OCI-LY3 (cell line): ENCODE measurements at regions not wholly inside any gene's neighbourhood (a gene's known extent, or its start where the extent isn't known, plus 50 kb on each side); places are given as distances from the start of the nearest gene placed in this dataset.

Source experiments
- H2AFZ ChIP-seq: fragments of 200-600, 300-600 bp; shearing (Covaris generic); 2 replicates; pipeline ENCODE4 v1.6.0; 2014; ENCODE audit warnings: antibody characterized with exemption, low read depth, low read length
- H3K27ac ChIP-seq: fragments of 200-600, 300-600 bp; sonication (generic); 2 replicates; pipeline ENCODE4 v1.5.1; 2014; ENCODE audit warnings: mild to moderate bottlenecking, low read length, moderate library complexity, mixed read lengths
- H3K27me3 ChIP-seq: fragments of 200-600, 300-600 bp; sonication (generic); 2 replicates; pipeline ENCODE4 v1.6.1; 2014; ENCODE audit warnings: low read depth, low read length, mixed read lengths
- H3K36me3 ChIP-seq: fragments of 200-600, 300-600 bp; sonication (generic); replicated peaks from 2 replicates; pipeline ENCODE3; 2014; ENCODE audit warnings: low read depth, low read length, mixed read lengths
- H3K4me1 ChIP-seq: fragments of 300-600, 200-600 bp; sonication (generic); 2 replicates; pipeline ENCODE4 v1.6.1; 2014; ENCODE audit warnings: low read length, mixed read lengths
- H3K4me2 ChIP-seq: fragments of 200-600, 300-600 bp; sonication (generic); 2 replicates; pipeline ENCODE4 v1.6.1; 2014; ENCODE audit warnings: low read length, mixed read lengths
- H3K4me3 ChIP-seq: fragments of 300-600, 200-600 bp; sonication (generic); 2 replicates; pipeline ENCODE4 v1.5.1; 2014; ENCODE audit warnings: antibody characterized with exemption, mild to moderate bottlenecking, low read length, moderate library complexity
- H3K79me2 ChIP-seq: fragments of 300-600, 200-600 bp; shearing (Covaris generic); 2 replicates; pipeline ENCODE4 v1.6.1; 2014; ENCODE audit warnings: mild to moderate bottlenecking, low read length, mixed read lengths
- H3K9ac ChIP-seq: fragments of 300-600, 200-600 bp; shearing (Covaris generic); 2 replicates; pipeline ENCODE4 v1.6.0; 2014; ENCODE audit warnings: mild to moderate bottlenecking, low read length, moderate library complexity
- H3K9me3 ChIP-seq: fragments of 200-600, 300-600 bp; shearing (Covaris generic); 2 replicates; pipeline ENCODE4 v1.6.1; 2014; ENCODE audit warnings: low read length, mixed read lengths; ENCODE audit not compliant: insufficient read depth
- H4K20me1 ChIP-seq: fragments of 200-600, 300-600 bp; sonication (generic); 2 replicates; pipeline ENCODE4 v1.6.1; 2016; ENCODE audit warnings: low read length, mixed read lengths; ENCODE audit not compliant: insufficient read depth
- EZH2phosphoT487 ChIP-seq: fragments of 200-600 bp; shearing (Covaris generic); IDR thresholded peaks from 2 replicates; pipeline ENCODE4 v1.6.1; 2018; ENCODE audit warnings: antibody characterized with exemption, mixed run types, low read depth
- TF ChIP-seq, protein P1 (sequence below): fragments of 200-600, 300-600 bp; sonication (generic); IDR thresholded peaks from 2 replicates; pipeline ENCODE4 v1.5.1; 2014; ENCODE audit warnings: antibody characterized with exemption, low read length, low read depth

DNA sequence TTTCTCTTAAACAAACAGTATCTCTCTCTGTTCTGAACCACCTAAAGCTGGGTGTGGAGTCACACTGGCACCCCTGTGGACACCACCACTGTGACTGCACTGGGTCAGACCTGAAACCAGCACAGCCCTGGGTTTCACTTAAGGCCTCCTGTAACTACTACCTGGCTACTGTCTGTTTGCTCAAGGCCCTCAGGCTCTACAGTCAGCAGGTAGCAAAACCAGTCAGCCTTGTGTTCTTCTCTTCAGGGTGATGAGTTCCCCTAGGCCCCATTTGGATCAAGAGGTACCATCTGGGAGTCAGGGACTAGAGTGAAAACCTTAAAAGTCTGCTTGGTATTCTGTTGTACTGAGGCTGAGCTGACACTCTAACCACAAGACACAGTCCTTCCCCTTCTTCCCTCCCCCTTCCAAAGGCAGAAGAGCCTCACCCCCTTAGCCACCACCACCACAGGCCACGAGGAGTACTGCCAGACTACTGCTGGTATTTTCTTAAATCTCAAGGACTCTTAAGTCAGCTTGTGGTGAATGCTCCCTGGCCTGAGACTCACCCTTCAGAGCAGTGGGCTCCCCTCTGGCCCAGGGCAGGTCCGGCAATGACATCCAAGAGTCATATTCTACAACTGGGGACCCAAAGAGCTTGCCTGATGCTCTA is 153.2 kb upstream of the MON1B start:
- Histone ChIP-seq H3K79me2 (no peaks in the 10 kb centered on the region), H3K4me1 (no peaks in the 10 kb centered on the region), H3K4me3 (no peak overlapping the region), H4K20me1 (no peaks in the 10 kb centered on the region), H3K27me3 (no peaks in the 10 kb centered on the region), H3K4me2 (no peak overlapping the region), H3K36me3 (no peaks in the 10 kb centered on the region), H3K9ac (no peak overlapping the region), H3K27ac (no peak overlapping the region), H3K9me3 (no peaks in the 10 kb centered on the region), H2AFZ (no peak overlapping the region)
- TF ChIP-seq EZH2phosphoT487 = no peak
- TF ChIP-seq, protein P1, sequence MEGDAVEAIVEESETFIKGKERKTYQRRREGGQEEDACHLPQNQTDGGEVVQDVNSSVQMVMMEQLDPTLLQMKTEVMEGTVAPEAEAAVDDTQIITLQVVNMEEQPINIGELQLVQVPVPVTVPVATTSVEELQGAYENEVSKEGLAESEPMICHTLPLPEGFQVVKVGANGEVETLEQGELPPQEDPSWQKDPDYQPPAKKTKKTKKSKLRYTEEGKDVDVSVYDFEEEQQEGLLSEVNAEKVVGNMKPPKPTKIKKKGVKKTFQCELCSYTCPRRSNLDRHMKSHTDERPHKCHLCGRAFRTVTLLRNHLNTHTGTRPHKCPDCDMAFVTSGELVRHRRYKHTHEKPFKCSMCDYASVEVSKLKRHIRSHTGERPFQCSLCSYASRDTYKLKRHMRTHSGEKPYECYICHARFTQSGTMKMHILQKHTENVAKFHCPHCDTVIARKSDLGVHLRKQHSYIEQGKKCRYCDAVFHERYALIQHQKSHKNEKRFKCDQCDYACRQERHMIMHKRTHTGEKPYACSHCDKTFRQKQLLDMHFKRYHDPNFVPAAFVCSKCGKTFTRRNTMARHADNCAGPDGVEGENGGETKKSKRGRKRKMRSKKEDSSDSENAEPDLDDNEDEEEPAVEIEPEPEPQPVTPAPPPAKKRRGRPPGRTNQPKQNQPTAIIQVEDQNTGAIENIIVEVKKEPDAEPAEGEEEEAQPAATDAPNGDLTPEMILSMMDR = no peak

DNA sequence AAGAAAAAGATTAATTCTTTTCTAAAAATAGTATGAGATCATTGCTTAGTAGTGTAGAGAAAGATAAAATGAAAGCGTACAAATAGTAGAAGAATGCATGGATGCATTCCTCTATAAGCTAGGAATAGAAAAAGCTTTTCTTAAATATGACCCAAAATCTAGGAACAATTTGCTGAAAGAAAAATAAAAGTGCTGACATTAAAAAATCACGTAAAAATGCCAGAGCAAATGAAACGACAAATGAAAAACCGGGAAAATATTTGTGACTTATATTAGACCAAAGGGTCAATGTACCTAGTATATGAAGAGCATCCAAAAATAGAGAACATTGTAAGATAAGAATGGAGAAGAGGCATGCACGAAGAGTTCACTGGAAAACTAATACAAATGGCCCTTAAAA is 149.5 kb upstream of the MON1B start:
- Histone ChIP-seq H3K9me3 (no peaks in the 10 kb centered on the region), H3K4me2 (no peak overlapping the region), H3K4me3 (no peak overlapping the region), H3K36me3 (no peaks in the 10 kb centered on the region), H4K20me1 (no peaks in the 10 kb centered on the region), H2AFZ (no peak overlapping the region), H3K27ac (no peak overlapping the region), H3K4me1 (no peaks in the 10 kb centered on the region), H3K9ac (no peak overlapping the region), H3K79me2 (no peaks in the 10 kb centered on the region), H3K27me3 (no peaks in the 10 kb centered on the region)
- TF ChIP-seq EZH2phosphoT487 = no peak
- TF ChIP-seq, protein P1 = no peak

DNA sequence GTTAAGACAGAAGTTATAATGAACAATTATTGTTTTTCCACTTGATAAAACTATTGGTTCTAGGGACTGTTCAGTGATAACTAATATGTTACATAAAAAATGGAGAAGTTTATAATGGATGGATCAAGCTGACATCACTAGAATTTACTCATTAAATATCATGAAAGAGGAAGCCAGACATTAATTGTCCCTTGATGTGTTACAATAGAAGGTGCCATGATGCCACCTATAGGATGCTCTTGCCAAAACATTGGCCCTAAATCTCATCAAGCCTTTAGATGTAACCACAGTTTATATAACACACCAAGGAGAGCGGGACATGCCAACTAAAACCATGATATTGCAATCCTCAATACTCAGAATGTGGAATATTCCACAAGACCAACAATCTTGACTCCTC is 147.9 kb upstream of the MON1B start:
- Histone ChIP-seq H3K9me3 (no peaks in the 10 kb centered on the region), H3K9ac (no peak overlapping the region), H2AFZ (no peak overlapping the region), H3K4me2 (no peak overlapping the region), H3K4me1 (no peaks in the 10 kb centered on the region), H3K79me2 (no peaks in the 10 kb centered on the region), H3K27me3 (no peaks in the 10 kb centered on the region), H4K20me1 (no peaks in the 10 kb centered on the region), H3K27ac (no peak overlapping the region), H3K36me3 (no peaks in the 10 kb centered on the region), H3K4me3 (no peak overlapping the region)
- TF ChIP-seq, protein P1 = peak; percentile 75
- TF ChIP-seq EZH2phosphoT487 = no peak

DNA sequence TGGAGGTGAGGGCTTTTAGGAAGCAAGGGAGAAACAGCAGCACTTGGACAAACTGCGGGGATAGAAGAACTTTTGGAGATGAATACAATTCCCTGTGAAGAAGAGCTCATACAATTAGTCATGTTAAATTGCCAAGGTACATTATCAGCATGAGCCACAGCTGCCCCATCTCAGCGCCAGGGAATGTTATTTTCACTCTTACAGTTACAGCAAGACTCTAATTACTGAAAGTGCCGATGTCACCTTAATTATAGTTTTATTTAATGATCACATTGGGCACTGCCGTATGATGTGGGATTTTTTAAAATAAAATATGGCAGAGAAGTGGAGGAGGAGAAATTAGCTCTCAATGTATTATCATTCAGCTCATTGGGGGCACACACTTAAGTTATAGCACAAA is 144.8 kb upstream of the MON1B start:
- TF ChIP-seq EZH2phosphoT487 = no peak
- TF ChIP-seq, protein P1 = no peak
- no peaks in the 10 kb centered on the region for H3K36me3 ChIP-seq

More for the DNA sequence above, 144.8 kb upstream of the MON1B start:
- H3K4me1 ChIP-seq = no peaks in the 10 kb centered on the region
- no peaks in the 10 kb centered on the region for H4K20me1 ChIP-seq
- no peak overlapping the region for H3K27ac ChIP-seq
- no peak overlapping the region for H2AFZ ChIP-seq
- no peak overlapping the region for H3K9ac ChIP-seq
- no peaks in the 10 kb centered on the region for H3K27me3 ChIP-seq
- H3K79me2 ChIP-seq = no peaks in the 10 kb centered on the region
- no peak overlapping the region for H3K4me3 ChIP-seq
- H3K4me2 ChIP-seq = no peak overlapping the region
- no peaks in the 10 kb centered on the region for H3K9me3 ChIP-seq
